GM21717 (cell line): ENCODE measurements at regions not wholly inside any gene's neighbourhood (a gene's known extent, or its start where the extent isn't known, plus 50 kb on each side); places are given as distances from the start of the nearest gene placed in this dataset.

ENCODE experiments used
- ATAC-seq: cut with Tn5 transposase; IDR thresholded peaks from one replicate; pipeline ENCODE4 v1.9.1; 2021; ENCODE audit warnings: mild to moderate bottlenecking, moderate library complexity; ENCODE audit not compliant: unreplicated experiment

- ATAC-seq, result no peak
Observed at GRCh38 chrX:45261005-45261404, 60.3 kb upstream of the DIPK2B start.

- no peak for ATAC-seq
Observed at GRCh38 chrX:45258731-45259402, 58.2 kb upstream of the DIPK2B start.
